A172 (cell line): ENCODE measurements at regions not wholly inside any gene's neighbourhood (a gene's known extent, or its start where the extent isn't known, plus 50 kb on each side); places are given as distances from the start of the nearest gene placed in this dataset.
A peak's percentile ranks its signal among the peaks of the same experiment; 100 is the strongest.

ENCODE experiments used
- DNase-seq: peaks from one replicate; pipeline ENCODE4 v3.0.0-alpha.2; 2015; ENCODE audit warnings: low spot score

GRCh38 chr14:66069036-66069435 lies 417.1 kb upstream of the CCDC196 start:
- no peak for DNase-seq

GRCh38 chr14:66069830-66070541 lies 416.2 kb upstream of the CCDC196 start:
- DNase-seq = peak; percentile 3

GRCh38 chr14:66070542-66071319 lies 415.4 kb upstream of the CCDC196 start:
- DNase-seq = peak; percentile 4

GRCh38 chr14:66072190-66073084 lies 413.7 kb upstream of the CCDC196 start:
- no peak for DNase-seq

GRCh38 chr14:66074537-66074936 lies 411.6 kb upstream of the CCDC196 start:
- no peak for DNase-seq

GRCh38 chr14:66076176-66076575 lies 410.0 kb upstream of the CCDC196 start:
- no peak for DNase-seq

GRCh38 chr14:66078006-66078405 lies 408.2 kb upstream of the CCDC196 start:
- DNase-seq = no peak

GRCh38 chr14:66081594-66082376 lies 404.4 kb upstream of the CCDC196 start:
- no peak for DNase-seq

GRCh38 chr14:66085224-66085623 lies 400.9 kb upstream of the CCDC196 start:
- DNase-seq = no peak

- DNase-seq = no peak
Measured at GRCh38 chr14:66085665-66086064, 400.5 kb upstream of the CCDC196 start.

GRCh38 chr14:66087231-66087630 lies 398.9 kb upstream of the CCDC196 start:
- peak; percentile 1 for DNase-seq

- DNase-seq = no peak
Measured at GRCh38 chr14:66088656-66089055, 397.5 kb upstream of the CCDC196 start.

GRCh38 chr14:66092206-66092605 lies 394.0 kb upstream of the CCDC196 start:
- DNase-seq = no peak

GRCh38 chr14:66092748-66093147 lies 393.4 kb upstream of the CCDC196 start:
- DNase-seq = no peak

GRCh38 chr14:66094001-66094727 lies 392.0 kb upstream of the CCDC196 start:
- DNase-seq = no peak

GRCh38 chr14:66099451-66099850 lies 386.7 kb upstream of the CCDC196 start:
- DNase-seq = no peak

GRCh38 chr14:66099931-66100330 lies 386.2 kb upstream of the CCDC196 start:
- DNase-seq = no peak

- no peak for DNase-seq
Measured at GRCh38 chr14:66101662-66102061, 384.5 kb upstream of the CCDC196 start.

GRCh38 chr14:66104486-66104885 lies 381.7 kb upstream of the CCDC196 start:
- DNase-seq = no peak

GRCh38 chr14:66105815-66106214 lies 380.4 kb upstream of the CCDC196 start:
- DNase-seq = peak; percentile 35

- DNase-seq = no peak
Measured at GRCh38 chr14:66109426-66109825, 376.7 kb upstream of the CCDC196 start.
